ENCODE measurements at regions not wholly inside any gene's neighbourhood (a gene's known extent, or its start where the extent isn't known, plus 50 kb on each side); places are given as distances from the start of the nearest gene placed in this dataset.

DNA sequence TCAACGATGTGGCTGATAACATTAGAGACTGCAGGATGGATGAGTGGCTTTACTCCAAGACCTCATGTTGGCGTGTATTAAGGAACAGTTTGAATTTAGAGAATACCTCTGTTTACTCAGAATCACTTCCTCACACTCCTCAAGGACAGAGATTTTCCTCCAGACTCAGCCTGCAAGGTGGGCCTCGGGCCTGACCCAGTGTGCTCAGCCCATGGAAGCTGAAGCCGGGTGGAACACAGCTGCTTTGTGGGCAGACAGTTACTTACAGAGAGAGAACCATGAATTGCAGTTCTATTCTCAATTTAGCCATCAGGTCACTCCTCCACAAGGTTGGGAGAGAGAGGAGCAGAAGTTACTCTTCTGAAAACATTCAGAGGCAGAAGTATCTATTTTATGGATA is 135.8 kb downstream of the SNX19 start:
- H3K36me3 ChIP-seq, result no peaks in the 10 kb centered on the region
- no peak overlapping the region for H3K4me3 ChIP-seq
- 50 to 89% methylated on average over 2 to 4 of the region's 4 CpGs for WGBS, 2 donors (ENCODE audit: low coverage in 1 of 2)
- no peak overlapping the region for H3K27ac ChIP-seq
- ATAC-seq, result no peak
- peaks cover 9 to 24% (median 15%) of the 10 kb centered on the region in 3 donors for H3K4me1 ChIP-seq
- no peaks in the 10 kb centered on the region for H3K9me3 ChIP-seq
- TF ChIP-seq, protein P1, sequence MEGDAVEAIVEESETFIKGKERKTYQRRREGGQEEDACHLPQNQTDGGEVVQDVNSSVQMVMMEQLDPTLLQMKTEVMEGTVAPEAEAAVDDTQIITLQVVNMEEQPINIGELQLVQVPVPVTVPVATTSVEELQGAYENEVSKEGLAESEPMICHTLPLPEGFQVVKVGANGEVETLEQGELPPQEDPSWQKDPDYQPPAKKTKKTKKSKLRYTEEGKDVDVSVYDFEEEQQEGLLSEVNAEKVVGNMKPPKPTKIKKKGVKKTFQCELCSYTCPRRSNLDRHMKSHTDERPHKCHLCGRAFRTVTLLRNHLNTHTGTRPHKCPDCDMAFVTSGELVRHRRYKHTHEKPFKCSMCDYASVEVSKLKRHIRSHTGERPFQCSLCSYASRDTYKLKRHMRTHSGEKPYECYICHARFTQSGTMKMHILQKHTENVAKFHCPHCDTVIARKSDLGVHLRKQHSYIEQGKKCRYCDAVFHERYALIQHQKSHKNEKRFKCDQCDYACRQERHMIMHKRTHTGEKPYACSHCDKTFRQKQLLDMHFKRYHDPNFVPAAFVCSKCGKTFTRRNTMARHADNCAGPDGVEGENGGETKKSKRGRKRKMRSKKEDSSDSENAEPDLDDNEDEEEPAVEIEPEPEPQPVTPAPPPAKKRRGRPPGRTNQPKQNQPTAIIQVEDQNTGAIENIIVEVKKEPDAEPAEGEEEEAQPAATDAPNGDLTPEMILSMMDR (IDR thresholded peaks at IDR 0.05), result no peak
- TF ChIP-seq POLR2A (IDR thresholded peaks at IDR 0.05), result no peak
- no peak for TF ChIP-seq POLR2AphosphoS5 (IDR thresholded peaks at IDR 0.05)
- TF ChIP-seq EP300 (IDR thresholded peaks at IDR 0.05), result no peak
- H3K27me3 ChIP-seq, result no peaks in the 10 kb centered on the region

DNA sequence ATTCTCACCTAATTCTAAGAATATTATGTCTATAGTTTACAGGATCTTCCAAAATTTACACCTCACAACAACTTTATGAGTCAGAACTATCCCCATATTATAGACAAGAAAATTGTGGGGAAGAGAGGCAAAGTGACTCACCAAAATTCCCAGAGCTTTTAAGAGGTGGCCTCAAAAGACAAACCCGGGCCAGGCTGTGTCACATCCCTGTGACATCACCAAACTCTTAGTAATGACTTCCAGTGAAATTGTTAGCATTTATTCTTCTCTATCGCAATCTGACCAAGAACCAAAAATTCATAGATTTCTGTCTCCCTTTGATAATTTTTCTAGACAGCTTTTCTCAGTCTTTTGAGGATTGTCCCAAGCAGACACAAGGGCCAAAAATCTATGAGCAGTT is 134.3 kb downstream of the SNX19 start:
- peak; percentile 25 for ATAC-seq
- Histone ChIP-seq H3K9me3 (no peaks in the 10 kb centered on the region), H3K4me3 (no peak overlapping the region), H3K36me3 (no peaks in the 10 kb centered on the region), H3K4me1 (peaks cover 9 to 35% (median 19%) of the 10 kb centered on the region in 3 donors), H3K27ac (peak overlapping the region; percentile 76 to 81 (median 78)), H3K27me3 (no peaks in the 10 kb centered on the region)
- 33 to 60% methylated on average over 1 to 2 of the region's 2 CpGs for WGBS, 2 donors (ENCODE audit: low coverage in 1 of 2)
- TF ChIP-seq EP300 (IDR thresholded peaks at IDR 0.05), result no peak
- TF ChIP-seq, protein P1 (IDR thresholded peaks at IDR 0.05), result no peak
- TF ChIP-seq POLR2A (IDR thresholded peaks at IDR 0.05), result no peak
- TF ChIP-seq POLR2AphosphoS5 (IDR thresholded peaks at IDR 0.05), result no peak

DNA sequence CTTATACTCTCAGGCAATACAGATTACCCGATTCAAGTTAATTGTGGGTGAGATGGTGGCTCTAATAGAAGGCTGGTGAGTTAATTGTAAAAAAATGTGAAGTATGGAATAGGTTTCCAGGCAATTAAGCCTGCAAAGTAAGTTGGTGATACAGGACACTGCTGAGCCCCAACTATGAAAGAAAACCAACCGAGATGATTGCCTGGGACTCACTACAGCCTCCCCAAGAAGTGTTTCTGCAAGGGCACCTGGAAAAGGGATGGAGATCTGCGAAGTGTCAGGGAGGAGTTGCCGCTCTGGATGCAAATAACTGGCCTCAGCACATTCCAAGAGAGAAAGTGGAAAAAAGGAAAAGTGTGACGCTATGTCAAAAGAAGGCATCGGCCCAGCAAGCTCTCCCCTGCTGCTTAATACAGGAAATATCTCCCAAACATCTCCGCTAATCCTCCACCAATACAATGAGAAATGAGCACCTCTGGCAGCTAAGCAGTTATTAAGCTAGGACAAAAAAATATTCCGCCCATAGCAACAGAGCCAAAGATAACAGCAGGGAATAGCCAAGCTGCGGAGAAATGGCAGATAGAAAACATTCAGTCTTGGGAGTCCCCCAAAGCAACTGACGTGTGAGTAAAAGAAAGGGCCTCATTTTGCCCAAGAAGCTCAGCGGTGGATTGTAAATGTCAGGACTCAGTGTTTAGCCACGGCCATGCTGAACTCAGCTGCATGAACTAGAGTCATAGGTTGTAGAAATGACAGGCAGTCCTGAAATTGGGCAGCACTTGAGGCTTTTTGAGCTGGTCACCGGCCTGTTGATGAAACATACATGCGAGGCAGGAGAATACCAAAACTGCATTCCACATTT is 133.7 kb downstream of the SNX19 start:
- Histone ChIP-seq H3K36me3 (no peaks in the 10 kb centered on the region), H3K27me3 (no peaks in the 10 kb centered on the region), H3K4me3 (no peak overlapping the region), H3K4me1 (peaks cover 9 to 41% (median 19%) of the 10 kb centered on the region in 3 donors), H3K9me3 (no peaks in the 10 kb centered on the region), H3K27ac (peak overlapping the region; percentile 76 to 81 (median 78))
- WGBS, 2 donors (ENCODE audit: low coverage in 1 of 2), result 19 to 20% methylated on average over 13 of the region's 14 CpGs
- peak; percentile 71 for ATAC-seq
- TF ChIP-seq POLR2A (IDR thresholded peaks at IDR 0.05) (no peak), EP300 (IDR thresholded peaks at IDR 0.05) (no peak), POLR2AphosphoS5 (IDR thresholded peaks at IDR 0.05) (peak; percentile 23)
- TF ChIP-seq, protein P1 (IDR thresholded peaks at IDR 0.05), result no peak

DNA sequence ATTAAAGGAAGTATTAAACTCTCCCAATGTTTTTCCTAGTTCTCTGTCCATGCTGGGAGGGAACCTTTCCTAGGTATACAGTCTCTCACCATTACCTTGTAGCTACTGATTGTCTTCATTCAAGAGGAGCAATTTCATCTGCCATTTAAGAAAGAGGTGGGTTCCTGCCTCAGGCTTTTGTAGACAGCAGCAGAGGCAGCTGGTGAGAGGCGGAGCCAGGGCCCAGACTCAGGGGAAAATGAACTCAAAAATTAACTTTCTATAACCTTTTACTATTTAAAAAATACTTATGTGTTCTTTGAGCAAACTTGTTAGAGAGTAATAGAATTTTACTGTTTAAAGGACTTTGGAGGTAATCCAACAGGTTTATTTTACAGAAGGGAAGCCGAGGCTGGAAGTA is 133.0 kb downstream of the SNX19 start:
- ATAC-seq, result no peak
- no peaks in the 10 kb centered on the region for H3K36me3 ChIP-seq
- H3K4me3 ChIP-seq, result no peak overlapping the region
- H3K27ac ChIP-seq, result peak overlapping the region; percentile 76 to 81 (median 78)
- WGBS, 2 donors (ENCODE audit: low coverage in 1 of 2), result 79 to 92% methylated on average over 2 of the region's 2 CpGs
- peaks cover 9 to 45% (median 19%) of the 10 kb centered on the region in 3 donors for H3K4me1 ChIP-seq
- no peaks in the 10 kb centered on the region for H3K27me3 ChIP-seq
- no peaks in the 10 kb centered on the region for H3K9me3 ChIP-seq
- TF ChIP-seq EP300 (IDR thresholded peaks at IDR 0.05) (no peak), POLR2AphosphoS5 (IDR thresholded peaks at IDR 0.05) (no peak), POLR2A (IDR thresholded peaks at IDR 0.05) (no peak)
- TF ChIP-seq, protein P1 (IDR thresholded peaks at IDR 0.05), result no peak
